SK-N-SH treated with all-trans-retinoic acid at 6 μM for 48 hours (cell line): ENCODE measurements at regions not wholly inside any gene's neighbourhood (a gene's known extent, or its start where the extent isn't known, plus 50 kb on each side); places are given as distances from the start of the nearest gene placed in this dataset.

Source experiments
- ESRRG ChIP-seq: fragments of 250-450 bp; sonication (Bioruptor Pico); IDR thresholded peaks from 2 replicates; pipeline ENCODE4 v1.6.1; 2021; ENCODE audit warnings: mild to moderate bottlenecking
- ISL1 ChIP-seq: fragments of 250-450 bp; sonication (Bioruptor Pico); IDR thresholded peaks from 2 replicates; pipeline ENCODE4 v2.1.2; 2022; ENCODE audit warnings: mild to moderate bottlenecking, moderate library complexity
- RARB ChIP-seq: fragments of 250-450 bp; sonication (Bioruptor Pico); IDR thresholded peaks from 2 replicates; pipeline ENCODE4 v1.8.0; 2021; ENCODE audit warnings: mild to moderate bottlenecking, moderate library complexity
- TF ChIP-seq, protein P1 (sequence below): fragments of 250-450 bp; sonication (Bioruptor Pico); IDR thresholded peaks from 2 replicates; pipeline ENCODE4 v1.8.0; 2020; ENCODE audit warnings: mild to moderate bottlenecking, moderate library complexity, borderline replicate concordance
- TF ChIP-seq, protein P2 (sequence below): fragments of 250-450 bp; sonication (Bioruptor Pico); IDR thresholded peaks from 2 replicates; pipeline ENCODE4 v1.8.0; 2021; ENCODE audit warnings: low read depth, mild to moderate bottlenecking, moderate library complexity, borderline replicate concordance

DNA sequence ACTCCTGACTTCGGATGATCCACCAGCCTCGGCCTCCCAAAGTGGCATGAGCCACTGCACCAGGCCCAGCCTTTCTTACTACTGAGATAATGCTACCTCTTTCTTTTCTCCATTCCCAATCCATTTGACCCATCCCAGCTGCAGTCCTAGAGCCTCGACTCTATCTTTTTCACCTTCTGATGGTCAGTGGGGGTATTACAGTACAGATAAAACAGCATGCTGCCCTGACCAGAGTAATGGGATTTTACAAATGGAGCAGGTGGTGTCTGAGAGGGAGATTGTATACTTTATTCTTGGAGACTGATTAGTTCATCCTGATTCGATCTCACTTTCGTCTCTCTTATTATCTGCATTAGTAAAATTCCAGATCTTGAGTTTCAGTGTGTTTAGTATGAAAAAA lies 238.6 kb upstream of the TNP1 start:
- TF ChIP-seq, protein P1, sequence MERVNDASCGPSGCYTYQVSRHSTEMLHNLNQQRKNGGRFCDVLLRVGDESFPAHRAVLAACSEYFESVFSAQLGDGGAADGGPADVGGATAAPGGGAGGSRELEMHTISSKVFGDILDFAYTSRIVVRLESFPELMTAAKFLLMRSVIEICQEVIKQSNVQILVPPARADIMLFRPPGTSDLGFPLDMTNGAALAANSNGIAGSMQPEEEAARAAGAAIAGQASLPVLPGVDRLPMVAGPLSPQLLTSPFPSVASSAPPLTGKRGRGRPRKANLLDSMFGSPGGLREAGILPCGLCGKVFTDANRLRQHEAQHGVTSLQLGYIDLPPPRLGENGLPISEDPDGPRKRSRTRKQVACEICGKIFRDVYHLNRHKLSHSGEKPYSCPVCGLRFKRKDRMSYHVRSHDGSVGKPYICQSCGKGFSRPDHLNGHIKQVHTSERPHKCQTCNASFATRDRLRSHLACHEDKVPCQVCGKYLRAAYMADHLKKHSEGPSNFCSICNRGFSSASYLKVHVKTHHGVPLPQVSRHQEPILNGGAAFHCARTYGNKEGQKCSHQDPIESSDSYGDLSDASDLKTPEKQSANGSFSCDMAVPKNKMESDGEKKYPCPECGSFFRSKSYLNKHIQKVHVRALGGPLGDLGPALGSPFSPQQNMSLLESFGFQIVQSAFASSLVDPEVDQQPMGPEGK = no peak
- TF ChIP-seq ISL1 (CRISPR knock-in tag) (no peak), RARB (no peak), ESRRG (no peak)
- TF ChIP-seq, protein P2, sequence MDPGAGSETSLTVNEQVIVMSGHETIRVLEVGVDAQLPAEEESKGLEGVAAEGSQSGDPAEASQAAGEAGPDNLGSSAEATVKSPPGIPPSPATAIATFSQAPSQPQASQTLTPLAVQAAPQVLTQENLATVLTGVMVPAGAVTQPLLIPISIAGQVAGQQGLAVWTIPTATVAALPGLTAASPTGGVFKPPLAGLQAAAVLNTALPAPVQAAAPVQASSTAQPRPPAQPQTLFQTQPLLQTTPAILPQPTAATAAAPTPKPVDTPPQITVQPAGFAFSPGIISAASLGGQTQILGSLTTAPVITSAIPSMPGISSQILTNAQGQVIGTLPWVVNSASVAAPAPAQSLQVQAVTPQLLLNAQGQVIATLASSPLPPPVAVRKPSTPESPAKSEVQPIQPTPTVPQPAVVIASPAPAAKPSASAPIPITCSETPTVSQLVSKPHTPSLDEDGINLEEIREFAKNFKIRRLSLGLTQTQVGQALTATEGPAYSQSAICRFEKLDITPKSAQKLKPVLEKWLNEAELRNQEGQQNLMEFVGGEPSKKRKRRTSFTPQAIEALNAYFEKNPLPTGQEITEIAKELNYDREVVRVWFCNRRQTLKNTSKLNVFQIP (CRISPR knock-in tag) = no peak
